Testis (tissue), 2 donors: ENCODE measurements at regions not wholly inside any gene's neighbourhood (a gene's known extent, or its start where the extent isn't known, plus 50 kb on each side); places are given as distances from the start of the nearest gene placed in this dataset.

ENCODE experiments used
- POLR2A ChIP-seq: fragments of 450-650 bp; IDR thresholded peaks from one replicate; pipeline ENCODE4 v1.6.1; 2017; ENCODE audit warnings: antibody characterized with exemption, mild to moderate bottlenecking, moderate library complexity
- TF ChIP-seq, protein P1 (sequence below), 3 experiments: fragments of 450-650 bp in 2 of 3; fragments of 200-600 bp in 1 of 3; sonication (generic) in 1 of 3; IDR thresholded peaks; one replicate each; pipeline ENCODE4 v1.5.1; 2016 to 2019; ENCODE audit warnings: antibody characterized with exemption in 3 of 3, mild to moderate bottlenecking in 2 of 3, moderate library complexity in 1 of 3

DNA sequence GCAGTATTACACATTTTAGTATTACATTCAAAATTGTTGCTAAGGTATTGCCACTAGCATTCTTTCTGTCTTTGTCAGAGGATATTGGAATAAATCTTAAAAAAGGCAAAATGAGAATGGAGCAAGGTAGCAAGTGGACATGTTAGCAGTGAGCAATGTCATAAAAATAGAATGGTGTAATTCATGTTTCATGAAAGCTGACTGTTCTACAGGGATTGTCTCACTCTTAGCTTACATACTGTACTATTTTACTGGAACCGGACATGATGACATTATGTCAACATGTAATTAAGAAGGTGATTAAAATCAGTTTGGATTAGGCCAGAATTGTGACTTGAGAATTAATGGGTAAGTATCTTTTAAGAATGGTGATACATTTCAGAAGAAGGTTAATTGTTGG is 1086.2 kb downstream of the STIM2 start:
- TF ChIP-seq POLR2A = no peak
- TF ChIP-seq, protein P1, sequence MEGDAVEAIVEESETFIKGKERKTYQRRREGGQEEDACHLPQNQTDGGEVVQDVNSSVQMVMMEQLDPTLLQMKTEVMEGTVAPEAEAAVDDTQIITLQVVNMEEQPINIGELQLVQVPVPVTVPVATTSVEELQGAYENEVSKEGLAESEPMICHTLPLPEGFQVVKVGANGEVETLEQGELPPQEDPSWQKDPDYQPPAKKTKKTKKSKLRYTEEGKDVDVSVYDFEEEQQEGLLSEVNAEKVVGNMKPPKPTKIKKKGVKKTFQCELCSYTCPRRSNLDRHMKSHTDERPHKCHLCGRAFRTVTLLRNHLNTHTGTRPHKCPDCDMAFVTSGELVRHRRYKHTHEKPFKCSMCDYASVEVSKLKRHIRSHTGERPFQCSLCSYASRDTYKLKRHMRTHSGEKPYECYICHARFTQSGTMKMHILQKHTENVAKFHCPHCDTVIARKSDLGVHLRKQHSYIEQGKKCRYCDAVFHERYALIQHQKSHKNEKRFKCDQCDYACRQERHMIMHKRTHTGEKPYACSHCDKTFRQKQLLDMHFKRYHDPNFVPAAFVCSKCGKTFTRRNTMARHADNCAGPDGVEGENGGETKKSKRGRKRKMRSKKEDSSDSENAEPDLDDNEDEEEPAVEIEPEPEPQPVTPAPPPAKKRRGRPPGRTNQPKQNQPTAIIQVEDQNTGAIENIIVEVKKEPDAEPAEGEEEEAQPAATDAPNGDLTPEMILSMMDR (IDR thresholded peaks at IDR 0.05) = no peak
